ENCODE measurements at regions not wholly inside any gene's neighbourhood (a gene's known extent, or its start where the extent isn't known, plus 50 kb on each side); places are given as distances from the start of the nearest gene placed in this dataset.

- H3K9me3 Mint-ChIP-seq (ENCODE audit: unreplicated experiment): no peaks in the 10 kb centered on the region
- H3K27me3 Mint-ChIP-seq (ENCODE audit: unreplicated experiment): no peaks in the 10 kb centered on the region
- TF ChIP-seq CTCF (IDR thresholded peaks at IDR 0.05): no peak
- H3K4me1 Mint-ChIP-seq (ENCODE audit: unreplicated experiment): peaks cover 11% of the 10 kb centered on the region
- DNase-seq (ENCODE audit: extremely low spot score, unreplicated experiment): no peak
- no peak overlapping the region for H3K4me3 Mint-ChIP-seq (ENCODE audit: unreplicated experiment)
- H3K27ac Mint-ChIP-seq (ENCODE audit: unreplicated experiment): no peak overlapping the region
- no peaks in the 10 kb centered on the region for H3K36me3 Mint-ChIP-seq (ENCODE audit: unreplicated experiment)
Measured at GRCh38 chr2:142688856-142689605, 188.4 kb upstream of the KYNU start.

- Mint-ChIP-seq H3K36me3 (ENCODE audit: unreplicated experiment) (no peaks in the 10 kb centered on the region), H3K9me3 (ENCODE audit: unreplicated experiment) (no peaks in the 10 kb centered on the region)
Measured at GRCh38 chr2:142687509-142687908, 190.0 kb upstream of the KYNU start.

GRCh38 chr2:142687075-142687474 lies 190.4 kb upstream of the KYNU start:
- Mint-ChIP-seq H3K4me3 (ENCODE audit: unreplicated experiment) (no peak overlapping the region), H3K36me3 (ENCODE audit: unreplicated experiment) (no peaks in the 10 kb centered on the region), H3K27me3 (ENCODE audit: unreplicated experiment) (no peaks in the 10 kb centered on the region), H3K9me3 (ENCODE audit: unreplicated experiment) (no peaks in the 10 kb centered on the region), H3K4me1 (ENCODE audit: unreplicated experiment) (peaks cover 7% of the 10 kb centered on the region), H3K27ac (ENCODE audit: unreplicated experiment) (no peak overlapping the region)
- DNase-seq (ENCODE audit: extremely low spot score, unreplicated experiment): no peak
- TF ChIP-seq CTCF (IDR thresholded peaks at IDR 0.05): no peak

More at GRCh38 chr2:142687509-142687908, 190.0 kb upstream of the KYNU start:
- Mint-ChIP-seq H3K27me3 (ENCODE audit: unreplicated experiment) (no peaks in the 10 kb centered on the region), H3K4me1 (ENCODE audit: unreplicated experiment) (peaks cover 7% of the 10 kb centered on the region), H3K4me3 (ENCODE audit: unreplicated experiment) (no peak overlapping the region), H3K27ac (ENCODE audit: unreplicated experiment) (no peak overlapping the region)
- DNase-seq (ENCODE audit: extremely low spot score, unreplicated experiment): no peak
- TF ChIP-seq CTCF (IDR thresholded peaks at IDR 0.05): no peak

GRCh38 chr2:142684667-142685066 lies 192.8 kb upstream of the KYNU start:
- no peak for TF ChIP-seq CTCF (IDR thresholded peaks at IDR 0.05)
- Mint-ChIP-seq H3K9me3 (ENCODE audit: unreplicated experiment) (no peaks in the 10 kb centered on the region), H3K4me3 (ENCODE audit: unreplicated experiment) (no peak overlapping the region), H3K27ac (ENCODE audit: unreplicated experiment) (no peak overlapping the region), H3K27me3 (ENCODE audit: unreplicated experiment) (no peaks in the 10 kb centered on the region), H3K36me3 (ENCODE audit: unreplicated experiment) (no peaks in the 10 kb centered on the region), H3K4me1 (ENCODE audit: unreplicated experiment) (peaks cover 7% of the 10 kb centered on the region)
- no peak for DNase-seq (ENCODE audit: extremely low spot score, unreplicated experiment)

- TF ChIP-seq CTCF (IDR thresholded peaks at IDR 0.05): peak; percentile 69
- Mint-ChIP-seq H3K4me1 (ENCODE audit: unreplicated experiment) (peaks cover 7% of the 10 kb centered on the region), H3K27me3 (ENCODE audit: unreplicated experiment) (no peaks in the 10 kb centered on the region), H3K36me3 (ENCODE audit: unreplicated experiment) (no peaks in the 10 kb centered on the region), H3K9me3 (ENCODE audit: unreplicated experiment) (no peaks in the 10 kb centered on the region), H3K4me3 (ENCODE audit: unreplicated experiment) (no peak overlapping the region), H3K27ac (ENCODE audit: unreplicated experiment) (no peak overlapping the region)
- DNase-seq (ENCODE audit: extremely low spot score, unreplicated experiment): no peak
Measured at GRCh38 chr2:142682528-142682927, 194.9 kb upstream of the KYNU start.
